Karpas-422 (cell line): ENCODE measurements at regions not wholly inside any gene's neighbourhood (a gene's known extent, or its start where the extent isn't known, plus 50 kb on each side); places are given as distances from the start of the nearest gene placed in this dataset.

Experiments used
- DNase-seq: peaks from one replicate; pipeline ENCODE4 v3.0.0-alpha.2; 2015
- H2AFZ ChIP-seq: fragments of 200-600 bp; sonication (generic); 2 replicates; pipeline ENCODE4 v1.6.1; 2014; ENCODE audit warnings: antibody characterized with exemption, low read length, mixed read lengths
- H3K27ac ChIP-seq: fragments of 200-600 bp; sonication (generic); 2 replicates; pipeline ENCODE4 v1.5.1; 2014; ENCODE audit warnings: mild to moderate bottlenecking, low read length, moderate library complexity
- H3K27me3 ChIP-seq: fragments of 200-600 bp; sonication (generic); 2 replicates; pipeline ENCODE4 v1.6.1; 2014; ENCODE audit warnings: low read length, mixed read lengths
- H3K36me3 ChIP-seq: fragments of 200-600 bp; sonication (generic); 2 replicates; pipeline ENCODE4 v1.6.1; 2014; ENCODE audit warnings: low read length, mixed read lengths; ENCODE audit not compliant: insufficient read depth
- H3K4me1 ChIP-seq: fragments of 200-600 bp; sonication (generic); 2 replicates; pipeline ENCODE4 v1.6.1; 2014; ENCODE audit warnings: mild to moderate bottlenecking, low read length, mixed read lengths
- H3K4me2 ChIP-seq: fragments of 200-600 bp; sonication (generic); 2 replicates; pipeline ENCODE4 v1.6.1; 2014; ENCODE audit warnings: low read length, low read depth, mild to moderate bottlenecking; ENCODE audit not compliant: poor library complexity, severe bottlenecking
- H3K4me3 ChIP-seq: fragments of 200-600 bp; sonication (generic); 2 replicates; pipeline ENCODE4 v1.5.1; 2014; ENCODE audit warnings: mild to moderate bottlenecking, antibody characterized with exemption, low read length, mixed read lengths
- H3K79me2 ChIP-seq: fragments of 200-600 bp; sonication (generic); 2 replicates; pipeline ENCODE4 v1.6.1; 2014; ENCODE audit warnings: mild to moderate bottlenecking, low read length, mixed read lengths
- H3K9ac ChIP-seq: fragments of 200-600 bp; sonication (generic); 2 replicates; pipeline ENCODE4 v1.6.0; 2014; ENCODE audit warnings: low read length
- H3K9me2 ChIP-seq: fragments of 200-600 bp; sonication (generic), shearing (Covaris generic); replicated peaks from 2 replicates; pipeline ENCODE4 v1.6.0; 2014; ENCODE audit warnings: mild to moderate bottlenecking, low read length, moderate library complexity; ENCODE audit not compliant: insufficient read depth
- H3K9me3 ChIP-seq: fragments of 300-700, 200-600 bp; sonication (generic); 2 replicates; pipeline ENCODE4 v1.6.1; 2014; ENCODE audit warnings: low read length, mixed read lengths
- H4K20me1 ChIP-seq: fragments of 200-600 bp; sonication (generic); 2 replicates; pipeline ENCODE4 v1.6.1; 2014; ENCODE audit warnings: mild to moderate bottlenecking, antibody characterized with exemption, low read length, low read depth; ENCODE audit not compliant: insufficient read depth

DNA sequence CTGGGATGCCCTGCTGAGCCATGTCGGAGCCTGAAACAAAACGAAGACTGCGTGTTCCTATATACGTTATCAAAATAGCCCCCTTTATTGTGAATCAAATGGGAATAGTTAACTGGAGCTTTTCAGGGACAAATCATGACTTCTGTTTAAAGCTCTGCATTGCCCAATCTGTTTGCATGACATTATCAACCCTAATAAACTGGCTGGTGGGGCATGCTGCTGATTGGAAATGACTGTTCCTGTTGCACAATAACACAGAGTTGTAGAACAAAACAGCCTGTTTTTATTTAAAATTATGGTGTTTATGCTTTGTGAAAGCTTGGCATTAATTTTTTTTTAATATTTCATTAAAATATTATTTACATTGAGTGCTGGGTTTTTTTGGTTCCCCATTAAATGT, 215.5 kb downstream of the TMEM167A start:
- Histone ChIP-seq H3K4me1 (no peaks in the 10 kb centered on the region), H3K4me2 (no peak overlapping the region), H3K27me3 (no peaks in the 10 kb centered on the region), H4K20me1 (no peaks in the 10 kb centered on the region), H3K9me2 (no peaks in the 10 kb centered on the region; the same call in 1 of the 2 replicates), H3K36me3 (no peaks in the 10 kb centered on the region), H2AFZ (no peak overlapping the region), H3K27ac (no peak overlapping the region), H3K9me3 (no peaks in the 10 kb centered on the region), H3K79me2 (no peaks in the 10 kb centered on the region), H3K4me3 (no peak overlapping the region), H3K9ac (no peak overlapping the region)
- DNase-seq = no peak

DNA sequence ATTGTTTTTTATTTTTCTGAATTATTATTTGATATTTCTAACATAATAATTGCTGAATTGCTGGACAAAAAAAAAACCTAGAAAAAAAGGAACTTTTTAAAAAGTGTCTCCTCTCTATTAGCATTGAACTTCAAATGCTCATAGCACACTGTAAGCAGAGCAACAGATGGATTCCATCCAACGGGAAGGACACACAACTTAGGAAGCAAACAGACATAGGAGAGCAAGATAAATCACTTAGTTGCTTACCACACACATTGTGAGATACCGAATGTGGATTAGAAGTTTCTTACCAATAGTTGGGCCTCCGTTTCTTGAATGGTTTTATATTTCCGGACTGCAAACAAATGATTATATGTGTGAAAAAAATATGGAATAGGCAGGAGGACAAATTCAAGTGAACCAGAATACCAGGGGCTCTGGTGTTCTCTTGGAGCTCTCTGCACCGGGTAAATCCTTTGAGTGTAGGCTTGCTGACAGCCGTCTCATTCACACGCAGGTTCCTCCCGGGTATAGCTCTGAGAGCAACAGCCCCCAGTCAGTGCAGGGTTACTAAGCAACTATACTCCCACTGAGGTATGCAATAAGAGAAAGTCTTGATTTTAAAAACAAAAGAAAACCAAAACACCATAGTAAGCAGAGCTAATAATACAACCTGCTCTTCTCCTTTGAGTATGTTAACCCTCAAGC, 217.6 kb downstream of the TMEM167A start:
- H3K27ac ChIP-seq = no peak overlapping the region
- no peak overlapping the region for H3K4me3 ChIP-seq
- H3K4me2 ChIP-seq = no peak overlapping the region
- H3K36me3 ChIP-seq = no peaks in the 10 kb centered on the region
- no peak for DNase-seq
- H2AFZ ChIP-seq = no peak overlapping the region
- H3K27me3 ChIP-seq = no peaks in the 10 kb centered on the region
- H4K20me1 ChIP-seq = no peaks in the 10 kb centered on the region
- no peaks in the 10 kb centered on the region for H3K9me2 ChIP-seq
- H3K79me2 ChIP-seq = no peaks in the 10 kb centered on the region
- H3K9ac ChIP-seq = no peak overlapping the region
- no peaks in the 10 kb centered on the region for H3K4me1 ChIP-seq
- H3K9me3 ChIP-seq = no peaks in the 10 kb centered on the region

DNA sequence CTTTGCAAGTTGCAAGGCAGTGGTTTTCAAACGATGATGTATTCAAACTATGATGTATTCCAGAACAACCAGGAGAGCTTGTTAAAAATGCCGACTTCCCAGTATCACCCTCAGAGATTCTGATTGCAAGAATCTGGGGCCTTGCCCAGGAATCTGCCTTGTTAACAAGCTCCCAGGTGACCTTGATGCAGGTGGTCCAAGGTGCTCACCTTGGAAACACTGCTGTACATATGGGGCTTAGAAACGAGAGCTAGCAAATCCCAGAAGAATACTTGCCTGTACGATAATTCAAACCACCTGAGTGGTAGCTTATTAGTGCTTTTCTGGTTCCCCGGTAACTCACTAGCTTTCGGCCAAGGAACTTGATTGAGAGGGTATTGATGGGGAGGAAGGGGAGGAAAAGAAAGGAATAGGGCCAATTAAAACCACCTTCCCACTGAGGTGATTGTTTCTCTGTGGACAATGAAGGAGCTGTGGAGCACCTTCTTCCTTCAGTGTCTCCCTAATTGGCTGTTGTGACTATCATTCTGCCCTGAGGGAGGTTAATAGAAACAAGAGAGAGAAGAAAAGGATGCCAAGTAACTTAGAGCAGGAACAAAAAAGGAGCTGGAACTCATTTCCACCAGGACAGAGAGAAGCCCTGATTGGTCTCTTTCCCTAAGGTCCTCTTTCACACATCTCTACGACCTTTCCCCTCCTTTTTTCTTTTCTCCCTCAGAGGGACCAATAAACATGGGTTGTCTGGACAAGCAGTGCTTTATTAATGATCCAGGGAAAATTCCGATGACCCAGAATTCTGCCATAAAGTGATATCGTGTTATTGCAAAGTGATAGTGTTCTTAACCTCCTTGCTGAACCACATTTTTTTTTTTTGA, 218.8 kb downstream of the TMEM167A start:
- Histone ChIP-seq H3K4me1 (no peaks in the 10 kb centered on the region), H4K20me1 (no peaks in the 10 kb centered on the region), H3K4me2 (no peak overlapping the region), H3K27me3 (no peaks in the 10 kb centered on the region), H3K9me2 (no peaks in the 10 kb centered on the region), H3K36me3 (no peaks in the 10 kb centered on the region), H3K9me3 (no peaks in the 10 kb centered on the region), H3K27ac (no peak overlapping the region), H3K79me2 (no peaks in the 10 kb centered on the region), H3K9ac (no peak overlapping the region), H2AFZ (no peak overlapping the region), H3K4me3 (no peak overlapping the region)
- DNase-seq = no peak

DNA sequence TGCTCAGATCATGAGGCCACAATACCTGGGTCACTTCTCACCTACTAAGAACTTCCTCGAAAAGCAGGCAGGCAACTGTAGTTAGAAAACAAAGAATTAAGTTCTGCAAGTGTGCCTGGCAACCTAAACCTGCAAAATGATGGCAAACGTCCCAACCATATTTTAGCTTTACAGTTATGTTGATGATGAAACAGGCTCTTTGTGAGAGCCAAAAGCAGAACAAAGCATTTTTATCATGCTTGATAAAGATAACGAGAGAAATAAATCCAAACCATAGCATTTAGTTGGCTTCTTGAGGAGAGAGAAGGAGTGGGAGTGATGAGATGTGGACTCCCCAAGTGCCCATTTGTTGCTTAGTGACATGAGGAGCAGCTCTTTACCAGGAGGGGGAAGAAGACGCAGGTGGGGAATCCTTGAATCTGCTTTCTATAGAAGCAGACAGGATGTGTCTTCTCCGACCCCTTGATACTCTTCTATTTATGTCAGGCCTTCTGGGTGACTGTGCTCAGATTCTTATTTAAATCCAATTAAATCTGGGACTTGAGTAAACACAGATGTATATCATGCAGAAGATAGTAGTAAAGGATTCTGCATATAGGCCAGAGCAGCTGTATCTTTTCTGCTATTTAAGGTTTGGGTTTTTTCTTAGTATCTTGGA, 221.2 kb downstream of the TMEM167A start:
- H3K9me2 ChIP-seq = no peaks in the 10 kb centered on the region
- H4K20me1 ChIP-seq = no peaks in the 10 kb centered on the region
- no peaks in the 10 kb centered on the region for H3K36me3 ChIP-seq
- H3K4me2 ChIP-seq = no peak overlapping the region
- no peak overlapping the region for H3K9ac ChIP-seq
- H3K27ac ChIP-seq = no peak overlapping the region
- no peak overlapping the region for H2AFZ ChIP-seq
- no peaks in the 10 kb centered on the region for H3K9me3 ChIP-seq
- no peak for DNase-seq
- no peaks in the 10 kb centered on the region for H3K27me3 ChIP-seq
- no peaks in the 10 kb centered on the region for H3K79me2 ChIP-seq
- H3K4me1 ChIP-seq = no peaks in the 10 kb centered on the region
- H3K4me3 ChIP-seq = no peak overlapping the region

DNA sequence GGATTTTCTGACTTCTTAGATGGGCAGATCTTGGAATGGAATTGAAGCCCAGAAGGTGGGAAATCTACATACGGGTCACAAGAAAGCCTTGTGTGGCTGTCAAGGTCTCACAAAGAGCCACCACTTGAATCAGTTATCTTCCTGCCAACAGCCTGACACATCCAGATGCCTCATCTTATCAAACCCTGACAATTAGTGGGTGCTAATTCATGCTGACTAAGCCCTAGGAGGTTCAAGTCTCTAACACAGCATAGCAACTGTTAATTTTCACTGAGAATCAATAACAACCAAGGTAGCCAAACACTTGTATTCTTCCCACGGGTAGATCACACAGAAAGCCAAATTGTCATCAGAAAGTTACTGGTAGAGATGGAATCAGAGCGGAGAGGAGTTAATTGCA, 222.2 kb downstream of the TMEM167A start:
- no peak overlapping the region for H2AFZ ChIP-seq
- H3K9me2 ChIP-seq = no peaks in the 10 kb centered on the region

DNA sequence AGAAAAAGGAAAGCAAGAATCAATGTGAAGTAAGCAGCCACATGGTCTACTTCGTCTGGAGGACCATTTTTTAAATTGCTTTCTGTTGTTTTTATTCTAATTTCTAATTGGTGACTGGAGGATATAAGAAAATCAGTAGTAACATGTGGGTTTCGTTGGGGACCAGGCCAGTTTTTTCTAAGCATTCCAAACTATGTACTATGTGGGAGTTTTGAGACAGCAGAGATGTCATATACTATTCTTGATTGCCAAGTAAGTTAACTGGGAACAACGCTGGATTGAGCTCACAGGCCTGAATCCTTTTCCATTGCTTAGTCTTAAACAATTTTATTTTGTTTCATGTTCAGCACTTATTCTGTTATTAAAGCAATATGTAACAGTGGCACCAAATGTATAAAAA, 225.7 kb downstream of the TMEM167A start:
- no peaks in the 10 kb centered on the region for H4K20me1 ChIP-seq

More for the DNA sequence above, 222.2 kb downstream of the TMEM167A start:
- H3K4me1 ChIP-seq = no peaks in the 10 kb centered on the region
- no peaks in the 10 kb centered on the region for H4K20me1 ChIP-seq
- no peak for DNase-seq
- no peaks in the 10 kb centered on the region for H3K36me3 ChIP-seq
- no peaks in the 10 kb centered on the region for H3K27me3 ChIP-seq
- no peak overlapping the region for H3K4me2 ChIP-seq
- H3K9ac ChIP-seq = no peak overlapping the region
- H3K9me3 ChIP-seq = no peaks in the 10 kb centered on the region
- no peak overlapping the region for H3K27ac ChIP-seq
- H3K79me2 ChIP-seq = no peaks in the 10 kb centered on the region
- H3K4me3 ChIP-seq = no peak overlapping the region

DNA sequence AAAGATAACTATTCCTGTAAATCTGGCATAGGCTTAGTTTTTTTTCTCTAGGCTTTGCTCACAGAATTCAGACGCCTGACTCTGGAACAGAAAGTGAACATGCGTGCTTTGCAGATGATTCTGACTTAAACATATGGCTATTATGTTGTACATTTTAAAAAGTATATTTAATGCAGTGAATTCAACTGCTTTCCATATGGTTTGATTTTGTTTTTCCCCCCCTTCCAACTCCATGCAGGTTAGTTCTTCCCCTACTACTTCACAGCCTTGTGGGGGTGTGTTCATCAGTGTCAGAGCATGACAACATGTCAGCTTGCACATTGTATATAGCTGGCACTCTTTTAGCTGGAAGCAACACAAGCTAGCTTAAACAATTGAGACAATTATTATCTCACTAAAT, 226.8 kb downstream of the TMEM167A start:
- Histone ChIP-seq H3K9me2 (no peaks in the 10 kb centered on the region), H4K20me1 (no peaks in the 10 kb centered on the region), H3K27ac (no peak overlapping the region), H3K79me2 (no peaks in the 10 kb centered on the region), H3K9me3 (no peaks in the 10 kb centered on the region), H3K4me3 (no peak overlapping the region), H3K36me3 (no peaks in the 10 kb centered on the region), H3K27me3 (no peaks in the 10 kb centered on the region), H3K9ac (no peak overlapping the region), H3K4me1 (no peaks in the 10 kb centered on the region), H3K4me2 (no peak overlapping the region), H2AFZ (no peak overlapping the region)
- no peak for DNase-seq

More for the DNA sequence above, 225.7 kb downstream of the TMEM167A start:
- H3K4me3 ChIP-seq = no peak overlapping the region
- no peaks in the 10 kb centered on the region for H3K27me3 ChIP-seq
- H3K9me2 ChIP-seq = no peaks in the 10 kb centered on the region
- DNase-seq = no peak
- H3K9ac ChIP-seq = no peak overlapping the region
- no peak overlapping the region for H3K4me2 ChIP-seq
- no peaks in the 10 kb centered on the region for H3K36me3 ChIP-seq
- H3K27ac ChIP-seq = no peak overlapping the region
- no peak overlapping the region for H2AFZ ChIP-seq
- no peaks in the 10 kb centered on the region for H3K9me3 ChIP-seq
- no peaks in the 10 kb centered on the region for H3K79me2 ChIP-seq
- no peaks in the 10 kb centered on the region for H3K4me1 ChIP-seq

DNA sequence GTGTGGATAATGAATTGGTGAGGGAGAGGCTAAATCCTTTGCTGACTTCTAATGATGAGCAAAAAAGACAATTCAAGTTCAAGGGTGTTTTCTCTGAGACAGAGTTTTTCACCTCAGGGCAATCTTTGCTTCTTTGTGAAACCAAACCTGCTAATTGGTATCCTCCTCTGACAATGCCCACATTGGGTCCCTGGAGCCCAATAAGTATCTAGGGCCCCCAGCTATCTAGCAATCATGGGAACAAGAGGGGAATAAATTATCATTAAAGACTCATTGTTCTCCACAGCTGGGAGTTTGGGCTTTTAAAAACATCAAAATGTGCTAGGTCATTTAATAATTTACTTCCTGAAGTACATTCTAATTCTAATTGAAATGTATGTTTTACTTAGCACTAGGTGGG, 227.3 kb downstream of the TMEM167A start:
- DNase-seq = no peak
- Histone ChIP-seq H3K4me2 (no peak overlapping the region), H3K27ac (no peak overlapping the region), H3K4me1 (no peaks in the 10 kb centered on the region), H3K79me2 (no peaks in the 10 kb centered on the region), H3K4me3 (no peak overlapping the region), H3K27me3 (no peaks in the 10 kb centered on the region), H3K9me3 (no peaks in the 10 kb centered on the region), H4K20me1 (no peaks in the 10 kb centered on the region), H3K9ac (no peak overlapping the region), H3K36me3 (no peaks in the 10 kb centered on the region), H3K9me2 (no peaks in the 10 kb centered on the region), H2AFZ (no peak overlapping the region)
